ENCODE measurements at regions not wholly inside any gene's neighbourhood (a gene's known extent, or its start where the extent isn't known, plus 50 kb on each side); places are given as distances from the start of the nearest gene placed in this dataset.

GRCh38 chr3:144104679-144105078 is 133.1 kb downstream of the DIPK2A start:
- no peak for TF ChIP-seq POLR2A (IDR thresholded peaks at IDR 0.05)
- TF ChIP-seq, protein P1, sequence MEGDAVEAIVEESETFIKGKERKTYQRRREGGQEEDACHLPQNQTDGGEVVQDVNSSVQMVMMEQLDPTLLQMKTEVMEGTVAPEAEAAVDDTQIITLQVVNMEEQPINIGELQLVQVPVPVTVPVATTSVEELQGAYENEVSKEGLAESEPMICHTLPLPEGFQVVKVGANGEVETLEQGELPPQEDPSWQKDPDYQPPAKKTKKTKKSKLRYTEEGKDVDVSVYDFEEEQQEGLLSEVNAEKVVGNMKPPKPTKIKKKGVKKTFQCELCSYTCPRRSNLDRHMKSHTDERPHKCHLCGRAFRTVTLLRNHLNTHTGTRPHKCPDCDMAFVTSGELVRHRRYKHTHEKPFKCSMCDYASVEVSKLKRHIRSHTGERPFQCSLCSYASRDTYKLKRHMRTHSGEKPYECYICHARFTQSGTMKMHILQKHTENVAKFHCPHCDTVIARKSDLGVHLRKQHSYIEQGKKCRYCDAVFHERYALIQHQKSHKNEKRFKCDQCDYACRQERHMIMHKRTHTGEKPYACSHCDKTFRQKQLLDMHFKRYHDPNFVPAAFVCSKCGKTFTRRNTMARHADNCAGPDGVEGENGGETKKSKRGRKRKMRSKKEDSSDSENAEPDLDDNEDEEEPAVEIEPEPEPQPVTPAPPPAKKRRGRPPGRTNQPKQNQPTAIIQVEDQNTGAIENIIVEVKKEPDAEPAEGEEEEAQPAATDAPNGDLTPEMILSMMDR (IDR thresholded peaks at IDR 0.05) = no peak
